IPS DF 19.7 (cell line): ENCODE measurements at regions not wholly inside any gene's neighbourhood (a gene's known extent, or its start where the extent isn't known, plus 50 kb on each side); places are given as distances from the start of the nearest gene placed in this dataset.
"Not testable (repeated sequence)": the region's sequence is repeated elsewhere in the genome, so short reads cannot be mapped to it uniquely, and the experiment has no call there.

Experiments
- DNase-seq: peaks from one replicate; pipeline ENCODE4 v3.0.0-alpha.2; 2013; ENCODE audit warnings: low read depth, low spot score

- DNase-seq, result no peak
Measured at GRCh38 chr21:35751171-35751570, 309.2 kb downstream of the SETD4 start.

- no peak for DNase-seq
Measured at GRCh38 chr21:35749904-35750303, 310.4 kb downstream of the SETD4 start.

GRCh38 chr21:35748678-35749314 lies 311.5 kb downstream of the SETD4 start:
- DNase-seq, result no peak

- no peak for DNase-seq
Measured at GRCh38 chr21:35743571-35743970, 316.8 kb downstream of the SETD4 start.

- no peak for DNase-seq
Measured at GRCh38 chr21:35738347-35738961, 321.9 kb downstream of the SETD4 start.

GRCh38 chr21:35737899-35738346 lies 322.4 kb downstream of the SETD4 start:
- DNase-seq, result no peak

- no peak for DNase-seq
Measured at GRCh38 chr21:35737449-35737848, 322.9 kb downstream of the SETD4 start.

- DNase-seq, result no peak
Measured at GRCh38 chr21:35732788-35733187, 327.5 kb downstream of the SETD4 start.

GRCh38 chr21:35730325-35730724 lies 330.0 kb downstream of the SETD4 start:
- no peak for DNase-seq

- no peak for DNase-seq
Measured at GRCh38 chr21:35727830-35728229, 332.5 kb downstream of the SETD4 start.

GRCh38 chr21:35724156-35724555 lies 336.2 kb downstream of the SETD4 start:
- no peak for DNase-seq

GRCh38 chr21:35721701-35722100 lies 338.6 kb downstream of the SETD4 start:
- DNase-seq, result no peak

GRCh38 chr21:35720208-35720731 lies 340.1 kb downstream of the SETD4 start:
- no peak for DNase-seq

GRCh38 chr21:35719080-35719479 lies 341.2 kb downstream of the SETD4 start:
- no peak for DNase-seq

- DNase-seq, result no peak
Measured at GRCh38 chr21:35716876-35717565, 343.3 kb downstream of the SETD4 start.

GRCh38 chr21:35713914-35714313 lies 346.4 kb downstream of the SETD4 start:
- no peak for DNase-seq

GRCh38 chr21:35711661-35712060 lies 348.7 kb downstream of the SETD4 start:
- DNase-seq, result no peak

- no peak for DNase-seq
Measured at GRCh38 chr21:35711213-35711612, 349.1 kb downstream of the SETD4 start.

GRCh38 chr21:35709990-35710389 lies 350.3 kb downstream of the SETD4 start:
- DNase-seq, result not testable (repeated sequence)

GRCh38 chr21:35705888-35706287 lies 354.4 kb downstream of the SETD4 start:
- DNase-seq, result no peak

- no peak for DNase-seq
Measured at GRCh38 chr21:35705237-35705887, 355.0 kb downstream of the SETD4 start.

GRCh38 chr21:35703704-35704103 lies 356.6 kb downstream of the SETD4 start:
- no peak for DNase-seq
